Activated CD4-positive, alpha-beta T cell treated with anti-CD3 and anti-CD28 coated beads, Interleukin-10, Interleukin-2, amounts not matched to agents 100 ng/mL and 50 ng/mL, durations not matched to agents 16 hours and 8 hours (primary cell): ENCODE measurements at regions not wholly inside any gene's neighbourhood (a gene's known extent, or its start where the extent isn't known, plus 50 kb on each side); places are given as distances from the start of the nearest gene placed in this dataset.

Experiments used
- DNase-seq: peaks from one replicate; pipeline ENCODE4 v3.0.0-alpha.2; 2020

GRCh38 chr7:130897515-130898419, 163.8 kb upstream of the KLF14 start:
- no peak for DNase-seq

GRCh38 chr7:130899071-130899560, 165.1 kb upstream of the KLF14 start:
- DNase-seq, result no peak

DNA sequence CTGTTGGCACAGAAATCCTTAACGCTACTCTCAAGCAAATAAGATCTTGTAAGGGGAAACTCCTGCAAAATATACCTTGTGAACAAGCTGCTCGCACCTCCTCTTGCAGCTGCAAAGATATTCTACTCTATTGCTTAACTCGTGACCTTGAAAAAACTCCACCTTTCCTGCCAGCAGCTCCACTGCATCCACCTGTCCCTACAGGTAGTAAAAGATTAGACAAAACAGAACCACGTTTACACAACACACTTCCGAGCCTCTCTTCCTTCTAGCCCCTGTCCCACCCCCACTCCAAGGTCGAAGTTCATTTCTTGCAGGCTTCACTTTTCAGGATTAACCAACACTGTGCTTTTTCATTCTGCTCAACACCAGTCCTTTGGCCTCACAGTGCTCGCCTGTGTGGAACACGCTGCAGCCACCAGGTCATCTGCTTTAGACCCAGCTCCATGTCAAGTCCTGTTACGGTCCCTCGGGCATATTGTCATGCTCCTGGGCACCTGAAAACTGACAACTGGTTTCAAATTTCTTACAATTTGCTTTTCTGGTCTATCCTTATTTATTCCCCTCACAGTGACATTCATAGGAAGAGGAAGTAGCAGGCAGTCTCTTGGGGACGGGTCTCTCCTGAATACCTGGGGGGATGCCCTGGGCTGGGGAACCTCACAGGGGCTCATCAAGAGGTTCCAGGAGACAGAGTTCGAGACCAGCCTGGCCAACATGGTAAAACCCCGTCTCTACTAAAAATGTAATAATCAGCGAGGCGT, 165.8 kb upstream of the KLF14 start:
- no peak for DNase-seq

- no peak for DNase-seq
Observed at GRCh38 chr7:130900471-130901076, 166.6 kb upstream of the KLF14 start.

DNA sequence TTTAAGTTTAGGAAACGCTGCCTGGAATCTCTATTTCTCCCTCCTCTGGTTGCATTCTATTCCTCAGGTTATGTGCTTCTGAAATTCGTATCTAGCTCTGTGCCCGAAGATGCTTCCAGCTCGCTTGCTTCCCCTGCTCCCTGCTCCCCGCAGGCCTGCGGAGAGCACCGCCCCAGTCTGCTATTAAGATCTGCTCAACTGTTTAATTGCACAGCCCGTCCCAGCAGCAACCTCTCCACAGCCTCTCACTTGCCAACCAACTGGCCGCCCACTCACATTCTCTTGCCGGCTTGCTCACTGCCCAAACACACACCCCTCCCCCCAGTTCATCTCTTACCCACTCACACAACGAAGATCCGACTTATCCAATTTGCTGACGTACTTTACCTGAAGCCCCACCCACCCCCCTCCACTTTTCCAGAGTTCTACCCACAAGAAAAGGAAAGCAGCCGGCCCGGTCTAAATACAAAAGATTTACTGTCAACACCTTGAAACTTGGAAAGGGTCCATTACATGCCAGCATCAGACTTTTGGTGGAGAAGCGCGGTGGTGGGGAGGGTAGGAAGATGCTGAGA, 167.3 kb upstream of the KLF14 start:
- DNase-seq, result no peak

DNA sequence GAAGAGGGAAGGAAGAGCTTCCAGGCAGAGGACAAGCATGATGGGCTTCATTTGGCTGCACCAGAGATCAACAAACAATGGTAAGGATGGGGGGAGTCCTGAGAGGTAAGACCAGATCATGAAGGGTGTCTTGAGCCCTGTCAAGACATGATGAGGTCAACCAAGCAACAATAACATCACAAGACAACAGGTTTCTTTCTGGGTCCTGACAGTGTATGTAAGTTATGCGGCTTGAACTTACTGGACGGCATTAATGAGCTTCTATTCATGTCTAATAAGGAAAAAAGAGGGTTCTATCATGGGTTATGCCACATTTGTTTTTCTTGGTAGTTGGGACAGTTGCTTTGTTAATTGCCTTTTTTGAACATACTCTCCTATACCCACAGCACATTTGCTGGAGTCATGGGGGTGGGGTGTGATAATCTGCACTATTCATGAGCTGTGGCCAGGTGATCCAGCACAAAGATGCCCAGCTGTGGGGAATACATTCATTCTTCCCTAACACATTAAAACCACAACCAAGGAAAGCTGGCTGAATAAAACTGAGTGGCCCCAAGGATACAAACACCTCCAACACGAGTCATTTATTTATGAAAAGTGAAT, 168.8 kb upstream of the KLF14 start:
- no peak for DNase-seq

GRCh38 chr7:130903358-130903974, 169.5 kb upstream of the KLF14 start:
- no peak for DNase-seq

- DNase-seq, result no peak
Observed at GRCh38 chr7:130904031-130904757, 170.2 kb upstream of the KLF14 start.

DNA sequence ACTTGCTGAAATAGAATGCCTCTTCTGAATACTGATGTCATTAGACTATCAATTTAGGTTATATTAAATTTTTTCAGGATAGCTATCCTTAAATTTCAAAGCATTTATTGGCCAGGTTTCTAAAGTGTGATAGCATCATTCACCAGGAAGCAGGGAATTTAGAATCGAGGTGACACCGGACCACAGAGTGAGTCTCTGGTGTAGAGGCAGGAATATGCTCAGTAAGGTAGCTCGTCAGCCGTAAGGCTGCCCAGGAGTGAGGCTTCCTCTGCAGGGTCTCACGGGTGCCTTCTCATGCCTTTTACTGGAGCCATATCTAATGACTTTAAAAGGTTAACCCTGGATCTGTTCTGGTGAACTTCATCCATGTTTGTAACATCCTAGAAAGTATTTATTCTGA, 170.8 kb upstream of the KLF14 start:
- DNase-seq, result no peak

DNA sequence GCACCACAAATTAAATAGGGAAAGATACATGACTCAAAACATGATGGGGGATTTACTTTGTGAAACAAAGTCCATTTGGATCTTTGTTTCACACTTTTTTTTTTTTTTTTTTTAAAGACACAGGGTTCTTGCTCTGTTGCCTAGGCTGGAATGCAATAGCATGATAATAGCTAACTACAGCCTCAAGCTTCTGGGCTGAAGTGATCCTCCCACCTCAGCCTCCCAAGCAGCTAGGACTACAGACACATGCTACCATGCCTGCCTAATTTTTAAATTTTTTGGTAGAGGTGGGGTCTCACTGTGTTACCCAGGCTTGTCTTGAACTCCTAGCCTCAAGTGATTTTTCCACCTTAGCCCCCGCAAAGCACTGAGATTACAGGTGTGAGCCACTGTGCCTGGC, 172.6 kb upstream of the KLF14 start:
- no peak for DNase-seq

GRCh38 chr7:130907439-130907838, 173.4 kb upstream of the KLF14 start:
- no peak for DNase-seq

GRCh38 chr7:130908345-130909160, 174.5 kb upstream of the KLF14 start:
- DNase-seq, result no peak

DNA sequence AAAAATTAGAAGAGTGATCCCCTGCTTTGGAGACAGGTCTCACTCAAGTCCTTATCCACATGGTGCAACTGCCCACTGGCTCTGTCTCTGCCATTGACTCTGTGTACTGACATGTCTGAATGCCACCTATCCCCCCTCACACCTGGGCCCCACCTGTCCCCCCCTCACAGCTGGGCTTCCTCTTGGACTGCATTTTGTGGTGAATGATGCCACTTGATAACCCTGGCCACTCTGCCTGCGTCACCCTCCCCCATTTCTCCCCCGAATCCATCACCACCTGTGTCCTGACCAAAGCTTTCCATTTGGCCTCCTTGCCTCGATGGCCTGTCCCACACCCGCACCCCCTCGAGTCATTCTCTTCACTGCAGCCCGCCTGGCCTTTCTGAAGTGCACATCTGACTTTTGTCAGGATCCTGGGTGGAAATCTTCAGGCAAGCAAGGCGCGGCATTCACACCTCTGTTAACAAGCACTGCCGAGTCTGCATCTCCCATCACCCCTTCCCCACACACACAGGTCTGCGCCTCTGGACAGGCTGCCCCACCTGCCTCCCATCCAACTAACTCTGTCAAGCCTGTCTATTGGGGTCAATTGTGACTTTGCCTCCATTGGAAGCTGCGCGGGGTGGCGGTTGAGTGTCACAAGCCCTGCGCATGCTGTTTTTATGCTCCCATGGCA, 175.3 kb upstream of the KLF14 start:
- DNase-seq, result no peak

DNA sequence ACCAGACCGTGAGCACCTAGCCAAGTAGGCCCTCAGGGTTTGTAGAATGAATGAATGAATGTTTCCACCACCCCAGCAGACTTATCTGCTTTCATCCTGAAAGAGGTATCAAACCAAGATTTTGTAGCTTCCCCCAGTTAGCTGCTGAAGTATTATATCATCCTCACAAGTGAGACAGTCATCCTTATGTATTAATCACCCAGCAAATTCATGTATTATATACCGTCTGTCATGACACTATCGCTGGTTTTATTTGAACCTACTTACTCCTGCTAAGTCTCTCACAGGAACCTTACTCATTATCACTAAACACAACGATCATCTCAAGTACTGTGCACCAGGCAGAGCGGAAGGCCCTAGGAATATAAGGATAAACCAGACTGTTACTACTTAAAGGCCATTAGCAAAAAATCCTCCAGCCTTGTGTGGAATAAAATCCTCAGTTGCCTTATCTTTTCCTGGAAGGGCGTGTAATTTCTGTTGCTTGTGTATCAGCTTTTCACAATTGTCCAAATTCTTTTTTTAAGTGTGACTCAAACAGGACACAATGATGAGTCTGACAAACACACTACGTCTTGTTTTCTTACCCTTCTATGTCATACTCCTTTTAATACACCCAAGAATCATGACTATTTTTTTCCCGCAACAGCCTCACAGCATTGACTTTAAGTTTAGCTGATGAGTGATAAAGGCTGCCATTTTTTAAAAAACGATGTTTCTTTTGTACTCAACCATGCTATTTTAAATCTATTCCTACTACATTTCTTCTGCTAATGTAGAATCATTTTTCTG, 176.1 kb upstream of the KLF14 start:
- no peak for DNase-seq

GRCh38 chr7:130910949-130911944, 177.2 kb upstream of the KLF14 start:
- no peak for DNase-seq

- no peak for DNase-seq
Observed at GRCh38 chr7:130912082-130912861, 178.3 kb upstream of the KLF14 start.
